ENCODE measurements at regions not wholly inside any gene's neighbourhood (a gene's known extent, or its start where the extent isn't known, plus 50 kb on each side); places are given as distances from the start of the nearest gene placed in this dataset.

DNA sequence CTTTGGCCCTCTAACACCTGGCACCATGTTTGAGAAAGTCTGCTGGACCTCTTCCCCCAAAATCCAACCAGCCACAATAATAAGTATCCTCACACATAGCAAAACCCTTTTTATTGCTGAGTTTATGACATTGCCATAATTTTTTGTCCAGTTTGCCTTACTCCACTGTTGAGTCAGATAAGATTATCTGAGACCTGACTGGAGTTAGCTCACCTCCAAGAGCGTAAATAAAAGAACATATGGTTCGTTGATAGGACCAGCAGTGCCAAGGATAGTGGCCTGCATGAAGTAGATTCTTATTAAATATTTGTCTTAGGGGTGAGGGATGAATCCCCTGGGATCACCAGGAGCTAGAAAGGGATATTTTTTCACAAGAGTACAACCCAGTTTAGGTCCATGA, 510.6 kb upstream of the MPDZ start:
- TF ChIP-seq, protein P1, sequence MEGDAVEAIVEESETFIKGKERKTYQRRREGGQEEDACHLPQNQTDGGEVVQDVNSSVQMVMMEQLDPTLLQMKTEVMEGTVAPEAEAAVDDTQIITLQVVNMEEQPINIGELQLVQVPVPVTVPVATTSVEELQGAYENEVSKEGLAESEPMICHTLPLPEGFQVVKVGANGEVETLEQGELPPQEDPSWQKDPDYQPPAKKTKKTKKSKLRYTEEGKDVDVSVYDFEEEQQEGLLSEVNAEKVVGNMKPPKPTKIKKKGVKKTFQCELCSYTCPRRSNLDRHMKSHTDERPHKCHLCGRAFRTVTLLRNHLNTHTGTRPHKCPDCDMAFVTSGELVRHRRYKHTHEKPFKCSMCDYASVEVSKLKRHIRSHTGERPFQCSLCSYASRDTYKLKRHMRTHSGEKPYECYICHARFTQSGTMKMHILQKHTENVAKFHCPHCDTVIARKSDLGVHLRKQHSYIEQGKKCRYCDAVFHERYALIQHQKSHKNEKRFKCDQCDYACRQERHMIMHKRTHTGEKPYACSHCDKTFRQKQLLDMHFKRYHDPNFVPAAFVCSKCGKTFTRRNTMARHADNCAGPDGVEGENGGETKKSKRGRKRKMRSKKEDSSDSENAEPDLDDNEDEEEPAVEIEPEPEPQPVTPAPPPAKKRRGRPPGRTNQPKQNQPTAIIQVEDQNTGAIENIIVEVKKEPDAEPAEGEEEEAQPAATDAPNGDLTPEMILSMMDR (IDR thresholded peaks at IDR 0.05; ENCODE audit: low read length), result no peak
- TF ChIP-seq EZH2 (IDR thresholded peaks at IDR 0.05; ENCODE audit: borderline replicate concordance, low read length), result no peak
